Activated CD4-positive, alpha-beta T cell treated with anti-CD3 and anti-CD28 coated beads, Interleukin-2, amount 10 ng/mL, durations not matched to agents 24 days and 14 days (primary cell): ENCODE measurements at regions not wholly inside any gene's neighbourhood (a gene's known extent, or its start where the extent isn't known, plus 50 kb on each side); places are given as distances from the start of the nearest gene placed in this dataset.
"Not testable (repeated sequence)": the region's sequence is repeated elsewhere in the genome, so short reads cannot be mapped to it uniquely, and the experiment has no call there.

ENCODE experiments used
- DNase-seq: peaks from one replicate; pipeline ENCODE4 v3.0.0; 2022
- H3K27ac Mint-ChIP-seq: one replicate; pipeline ENCODE4 v1.8.0; 2022; ENCODE audit warnings: mild to moderate bottlenecking, mixed read lengths
- H3K27me3 Mint-ChIP-seq: one replicate; pipeline ENCODE4 v1.8.0; 2022; ENCODE audit warnings: mixed read lengths
- H3K36me3 Mint-ChIP-seq: one replicate; pipeline ENCODE4 v1.8.0; 2022; ENCODE audit warnings: low read depth, mild to moderate bottlenecking, mixed read lengths
- H3K4me1 Mint-ChIP-seq: one replicate; pipeline ENCODE4 v1.8.0; 2021; ENCODE audit warnings: mixed read lengths
- H3K4me3 Mint-ChIP-seq: one replicate; pipeline ENCODE4 v1.8.0; 2022; ENCODE audit warnings: mild to moderate bottlenecking, moderate library complexity, mixed read lengths
- H3K9me3 Mint-ChIP-seq: one replicate; pipeline ENCODE4 v1.8.0; 2021; ENCODE audit warnings: mixed read lengths
- intact Hi-C: fragments of 100-400 bp; cut with micrococcal nuclease; formaldehyde crosslinking; loops from one replicate; pipeline ENCODE4 v1.15.1; 2023

- no peak overlapping the region for H3K27ac Mint-ChIP-seq
- no peaks in the 10 kb centered on the region for H3K9me3 Mint-ChIP-seq
- peaks cover 23% of the 10 kb centered on the region for H3K4me1 Mint-ChIP-seq
- no peak overlapping the region for H3K4me3 Mint-ChIP-seq
- H3K27me3 Mint-ChIP-seq, result peaks cover 3% of the 10 kb centered on the region
- H3K36me3 Mint-ChIP-seq, result no peaks in the 10 kb centered on the region
- intact Hi-C loops, result no loop called here
- DNase-seq, result no peak
Observed at GRCh38 chr14:105979446-105979845, 453.1 kb downstream of the TMEM121 start.

DNA sequence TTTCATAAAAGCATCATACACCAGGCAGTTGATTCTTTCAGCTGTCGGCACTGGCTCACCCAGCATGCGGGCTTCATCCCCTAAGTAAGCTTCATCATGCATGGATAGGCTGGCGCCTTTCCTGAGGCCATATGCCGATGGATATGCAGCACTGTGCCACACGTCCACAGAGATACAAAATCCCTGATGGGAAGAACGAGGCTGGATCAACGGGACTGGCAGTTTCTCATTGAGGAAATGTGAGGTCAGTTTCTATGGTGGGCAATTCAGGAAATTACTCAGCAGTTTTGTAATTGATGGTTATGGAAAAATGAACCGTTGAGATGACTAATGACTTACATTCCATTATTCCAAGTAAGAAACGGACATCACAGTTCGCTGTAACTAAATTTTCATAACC, 453.8 kb downstream of the TMEM121 start:
- Mint-ChIP-seq H3K27ac (no peak overlapping the region), H3K9me3 (no peaks in the 10 kb centered on the region), H3K27me3 (peaks cover 3% of the 10 kb centered on the region), H3K36me3 (no peaks in the 10 kb centered on the region), H3K4me3 (no peak overlapping the region), H3K4me1 (peaks cover 27% of the 10 kb centered on the region)
- DNase-seq, result peak; percentile 44
- intact Hi-C loops, result no loop called here

DNA sequence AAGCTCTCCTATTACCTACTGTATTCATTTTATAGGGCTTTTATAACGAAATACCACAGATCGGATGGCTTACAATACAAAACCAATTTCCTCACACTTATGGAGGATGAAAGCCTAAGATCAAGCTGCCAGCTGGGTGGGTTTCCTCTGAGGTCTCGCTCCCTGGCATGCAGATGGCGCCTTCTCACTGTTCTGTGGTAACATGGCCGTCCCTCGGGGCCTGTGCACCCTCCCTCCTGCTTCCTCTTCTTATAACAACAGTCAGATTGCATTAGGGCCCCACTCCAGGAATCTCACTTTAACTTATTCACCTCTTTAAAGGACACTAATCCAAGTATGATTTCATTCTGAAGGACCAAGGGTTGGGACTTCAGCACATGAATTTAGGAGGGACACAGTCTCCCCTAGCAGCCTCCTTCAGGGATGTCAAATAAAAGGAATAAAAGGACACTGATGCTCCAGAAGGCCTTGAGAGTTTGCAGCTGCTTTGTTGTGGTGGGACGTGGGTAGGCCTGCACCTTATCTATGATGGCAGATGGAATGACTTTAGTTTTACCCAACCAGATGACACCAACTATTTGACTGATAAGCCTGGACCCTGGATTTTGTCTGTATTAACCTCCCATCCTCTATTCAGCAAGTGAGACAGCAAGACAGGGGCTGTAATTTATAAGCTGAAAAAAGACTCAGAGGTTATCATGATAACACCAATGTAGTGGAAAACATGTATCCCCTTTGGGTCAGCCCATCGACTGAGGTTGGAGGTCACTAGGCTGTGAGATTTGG, 455.3 kb downstream of the TMEM121 start:
- H3K36me3 Mint-ChIP-seq, H3K4me3 Mint-ChIP-seq, H3K27ac Mint-ChIP-seq, intact Hi-C loops, H3K27me3 Mint-ChIP-seq, H3K9me3 Mint-ChIP-seq: not testable (repeated sequence)
- H3K4me1 Mint-ChIP-seq, result peaks cover 30% of the 10 kb centered on the region
- DNase-seq, result peak; percentile 55

- Mint-ChIP-seq H3K9me3 (no peaks in the 10 kb centered on the region), H3K4me1 (peaks cover 39% of the 10 kb centered on the region), H3K36me3 (no peaks in the 10 kb centered on the region), H3K4me3 (no peak overlapping the region), H3K27me3 (no peaks in the 10 kb centered on the region), H3K27ac (no peak overlapping the region)
- intact Hi-C loops, result no loop called here
- DNase-seq, result no peak
Observed at GRCh38 chr14:105982664-105983063, 456.3 kb downstream of the TMEM121 start.

DNA sequence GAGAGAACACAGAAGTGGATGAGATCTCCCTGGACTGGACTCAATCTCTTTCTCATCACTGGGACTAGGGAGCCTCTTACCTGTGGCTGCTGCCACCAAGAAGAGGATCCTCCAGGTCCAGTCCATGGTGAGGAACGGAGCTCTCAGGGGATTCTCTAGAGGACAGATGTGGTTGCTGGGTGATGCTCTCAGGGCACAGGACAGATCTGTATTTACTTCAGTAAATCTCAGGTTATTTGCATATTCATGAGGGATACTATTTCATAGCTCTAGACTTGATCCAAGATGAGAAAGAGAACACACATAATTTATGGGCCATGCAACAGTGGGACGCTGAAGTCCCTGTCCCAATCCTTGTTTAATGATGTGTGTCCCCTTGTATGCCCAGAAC, 460.5 kb downstream of the TMEM121 start:
- Mint-ChIP-seq H3K36me3 (no peaks in the 10 kb centered on the region), H3K4me1 (peaks cover 46% of the 10 kb centered on the region), H3K9me3 (no peaks in the 10 kb centered on the region), H3K4me3 (peak overlapping the region; percentile 37), H3K27me3 (no peaks in the 10 kb centered on the region), H3K27ac (peak overlapping the region; percentile 52)
- intact Hi-C loops, result no loop called here
- no peak for DNase-seq

DNA sequence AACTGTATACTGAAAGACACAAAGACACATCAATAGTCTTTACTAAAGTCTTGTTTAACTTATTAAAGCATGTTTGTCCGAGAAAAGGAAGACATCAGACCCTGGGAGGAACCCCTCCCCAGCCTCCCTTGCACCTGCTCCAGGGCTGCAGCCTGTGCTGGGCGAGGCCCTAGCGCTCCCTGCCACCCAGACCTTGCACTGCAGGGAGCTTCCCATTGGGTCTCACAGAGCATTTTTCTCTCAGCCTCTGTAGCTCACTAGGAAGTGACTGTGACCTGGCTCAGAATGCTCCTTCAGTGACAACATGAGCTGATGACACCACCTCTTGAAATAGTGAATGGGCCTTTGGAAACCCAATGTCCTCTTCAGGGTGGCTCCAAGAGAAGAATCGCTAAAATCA, 461.2 kb downstream of the TMEM121 start:
- no peaks in the 10 kb centered on the region for H3K9me3 Mint-ChIP-seq
- no peaks in the 10 kb centered on the region for H3K36me3 Mint-ChIP-seq
- peak overlapping the region; percentile 37 for H3K4me3 Mint-ChIP-seq
- peaks cover 42% of the 10 kb centered on the region for H3K4me1 Mint-ChIP-seq
- H3K27ac Mint-ChIP-seq, result peak overlapping the region; percentile 34
- intact Hi-C loops, result no loop called here
- DNase-seq, result no peak
- H3K27me3 Mint-ChIP-seq, result no peaks in the 10 kb centered on the region

- no peaks in the 10 kb centered on the region for H3K27me3 Mint-ChIP-seq
- intact Hi-C loops, result no loop called here
- H3K9me3 Mint-ChIP-seq, result no peaks in the 10 kb centered on the region
- H3K4me1 Mint-ChIP-seq, result peaks cover 50% of the 10 kb centered on the region
- no peaks in the 10 kb centered on the region for H3K36me3 Mint-ChIP-seq
- peak overlapping the region; percentile 63 for H3K27ac Mint-ChIP-seq
- peak; percentile 75 for DNase-seq
- no peak overlapping the region for H3K4me3 Mint-ChIP-seq
Observed at GRCh38 chr14:105989566-105990302, 463.4 kb downstream of the TMEM121 start.

GRCh38 chr14:105991677-105992076, 465.3 kb downstream of the TMEM121 start:
- DNase-seq, result peak; percentile 49
- H3K4me3 Mint-ChIP-seq, H3K27me3 Mint-ChIP-seq, H3K36me3 Mint-ChIP-seq, H3K27ac Mint-ChIP-seq, H3K9me3 Mint-ChIP-seq, intact Hi-C loops: not testable (repeated sequence)
- peaks cover 51% of the 10 kb centered on the region for H3K4me1 Mint-ChIP-seq

DNA sequence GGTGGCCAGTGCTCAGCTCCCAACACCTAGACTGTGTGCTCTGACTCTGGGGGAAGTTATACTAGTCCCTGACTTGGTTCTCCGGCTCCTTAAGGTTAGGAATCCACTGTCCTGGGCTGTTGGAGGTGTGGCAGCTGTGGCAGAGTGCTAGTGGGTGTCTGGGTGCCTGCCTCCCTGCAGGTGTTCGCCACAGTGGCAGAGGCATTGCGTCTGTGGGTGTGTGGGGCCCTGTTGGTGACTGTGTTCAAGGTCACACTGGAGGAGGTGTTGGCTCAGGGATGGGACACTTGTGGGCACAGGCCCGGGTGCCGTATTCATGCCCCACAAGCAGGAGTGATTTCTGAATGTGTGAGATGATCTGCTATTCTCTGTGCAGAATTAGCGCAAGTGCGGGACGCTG, 467.4 kb downstream of the TMEM121 start:
- Mint-ChIP-seq H3K9me3 (no peaks in the 10 kb centered on the region), H3K27me3 (no peaks in the 10 kb centered on the region), H3K27ac (no peak overlapping the region), H3K4me1 (peaks cover 42% of the 10 kb centered on the region), H3K36me3 (no peaks in the 10 kb centered on the region), H3K4me3 (no peak overlapping the region)
- intact Hi-C loops, result no loop called here
- peak; percentile 50 for DNase-seq

GRCh38 chr14:105995011-105995710, 468.8 kb downstream of the TMEM121 start:
- H3K27ac Mint-ChIP-seq, result peak overlapping the region; percentile 53
- H3K27me3 Mint-ChIP-seq, H3K9me3 Mint-ChIP-seq, H3K36me3 Mint-ChIP-seq, H3K4me3 Mint-ChIP-seq: not testable (repeated sequence)
- intact Hi-C loops, result loop anchor here (5.0 kb wide), 1 partner anchor 318 kb away; no protein-coding TSS in a partner anchor
- DNase-seq, result peak; percentile 55
- H3K4me1 Mint-ChIP-seq, result peaks cover 39% of the 10 kb centered on the region

DNA sequence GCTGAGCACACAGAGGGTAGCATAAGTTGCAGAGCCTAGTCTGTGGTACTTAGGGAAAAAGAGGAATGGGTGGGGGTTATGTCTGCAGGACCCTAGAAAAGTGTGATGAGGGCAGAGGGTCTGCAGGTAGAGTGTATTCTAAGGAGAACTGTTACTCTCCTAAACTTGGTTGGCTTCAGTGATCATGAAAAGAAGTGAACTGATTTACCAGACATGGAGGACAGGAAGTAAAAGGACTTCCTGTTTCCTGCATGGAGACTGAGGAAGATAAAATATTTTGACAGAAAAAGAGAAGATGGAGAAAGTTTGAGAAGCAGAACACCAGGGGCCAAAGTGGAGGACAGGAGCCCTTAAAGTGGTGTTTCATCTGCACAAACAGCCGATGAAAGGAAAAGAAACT, 472.2 kb downstream of the TMEM121 start:
- intact Hi-C loops, result loop anchor here (2.0 to 5.0 kb wide), 3 partner anchors 24 to 321 kb away; no protein-coding TSS in a partner anchor
- Mint-ChIP-seq H3K27ac (peak overlapping the region; percentile 77), H3K4me1 (peaks cover 44% of the 10 kb centered on the region), H3K4me3 (peak overlapping the region; percentile 10)
- not testable (repeated sequence) for H3K36me3 Mint-ChIP-seq, H3K9me3 Mint-ChIP-seq, H3K27me3 Mint-ChIP-seq
- peak; percentile 63 for DNase-seq

DNA sequence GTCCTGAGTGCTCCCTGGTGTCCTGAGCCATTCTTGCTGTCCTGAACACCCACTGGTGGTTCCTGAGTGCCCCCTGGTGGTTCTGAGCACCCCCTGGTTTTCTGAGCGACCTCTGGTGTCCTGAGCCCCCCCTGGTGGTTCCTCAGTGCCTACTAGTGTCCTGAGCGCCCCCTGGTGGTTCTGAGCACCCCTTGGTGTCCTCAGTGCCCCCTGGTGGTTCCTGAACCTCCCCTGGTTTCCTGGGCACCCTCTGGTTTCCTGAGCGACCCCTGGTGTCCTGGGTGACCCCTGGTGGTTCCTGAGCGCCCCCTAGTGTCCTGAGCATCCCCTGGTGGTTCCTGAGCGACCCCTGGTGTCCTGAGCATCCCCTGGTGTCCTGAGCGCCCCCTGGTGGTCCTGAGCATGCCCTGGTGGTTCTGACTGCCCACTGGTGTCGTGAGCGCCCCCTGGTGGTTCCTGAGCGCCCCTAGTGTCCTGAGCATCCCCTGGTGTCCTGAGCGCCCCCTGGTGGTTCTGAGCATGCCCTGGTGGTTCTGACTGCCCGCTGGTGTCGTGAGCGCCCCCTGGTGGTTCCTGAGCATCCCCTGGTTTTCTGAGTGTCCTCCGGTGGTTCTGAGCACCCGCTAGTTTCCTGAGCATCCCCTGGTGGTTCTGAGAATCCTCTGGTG, 473.1 kb downstream of the TMEM121 start:
- H3K9me3 Mint-ChIP-seq, result no peaks in the 10 kb centered on the region
- DNase-seq, result peak; percentile 96
- peak overlapping the region; percentile 70 for H3K27ac Mint-ChIP-seq
- intact Hi-C loops, result loop anchor here (2.0 to 5.0 kb wide), 3 partner anchors 25 to 322 kb away; no protein-coding TSS in a partner anchor
- no peaks in the 10 kb centered on the region for H3K36me3 Mint-ChIP-seq
- peaks cover 42% of the 10 kb centered on the region for H3K4me1 Mint-ChIP-seq
- H3K27me3 Mint-ChIP-seq, result no peaks in the 10 kb centered on the region
- peak overlapping the region; percentile 21 for H3K4me3 Mint-ChIP-seq

GRCh38 chr14:106000029-106000511, 473.7 kb downstream of the TMEM121 start:
- H3K36me3 Mint-ChIP-seq, H3K27me3 Mint-ChIP-seq, H3K9me3 Mint-ChIP-seq, intact Hi-C loops, H3K4me3 Mint-ChIP-seq: not testable (repeated sequence)
- peak; percentile 82 for DNase-seq
- peaks cover 39% of the 10 kb centered on the region for H3K4me1 Mint-ChIP-seq
- peak overlapping the region; percentile 70 for H3K27ac Mint-ChIP-seq
